DND-41 (cell line): ENCODE measurements at regions not wholly inside any gene's neighbourhood (a gene's known extent, or its start where the extent isn't known, plus 50 kb on each side); places are given as distances from the start of the nearest gene placed in this dataset.

ENCODE experiments used
- CTCF ChIP-seq: IDR thresholded peaks from 2 replicates; pipeline ENCODE4 v1.5.1; 2012; ENCODE audit warnings: borderline replicate concordance, low read length, moderate library complexity, mild to moderate bottlenecking; ENCODE audit not compliant: poor library complexity, severe bottlenecking; ENCODE audit errors: extremely low read depth
- EZH2 ChIP-seq: IDR thresholded peaks from 3 replicates; pipeline ENCODE4 v1.6.1; 2012; ENCODE audit warnings: borderline replicate concordance, low read depth, mild to moderate bottlenecking, moderate library complexity, low read length, inconsistent platforms; ENCODE audit not compliant: severe bottlenecking

GRCh38 chr16:9040800-9041412, 50.5 kb upstream of the HAPSTR1 start:
- TF ChIP-seq EZH2: no peak
- TF ChIP-seq CTCF: no peak
